Endothelial cell (in vitro differentiated cells): ENCODE measurements at regions not wholly inside any gene's neighbourhood (a gene's known extent, or its start where the extent isn't known, plus 50 kb on each side); places are given as distances from the start of the nearest gene placed in this dataset.

Experiments
- DNase-seq: peaks from one replicate; pipeline ENCODE4 v3.0.0; 2021; ENCODE audit warnings: low spot score
- H3K27ac Mint-ChIP-seq: one replicate; pipeline ENCODE4 v1.8.0; 2021; ENCODE audit warnings: mixed read lengths, inconsistent platforms; ENCODE audit not compliant: unreplicated experiment
- H3K27me3 Mint-ChIP-seq: one replicate; pipeline ENCODE4 v1.8.0; 2021; ENCODE audit warnings: mild to moderate bottlenecking, moderate library complexity, mixed read lengths, inconsistent platforms; ENCODE audit not compliant: unreplicated experiment
- H3K36me3 Mint-ChIP-seq: one replicate; pipeline ENCODE4 v1.8.0; 2021; ENCODE audit warnings: mild to moderate bottlenecking, low read depth, mixed read lengths, inconsistent platforms; ENCODE audit not compliant: unreplicated experiment
- H3K4me1 Mint-ChIP-seq: one replicate; pipeline ENCODE4 v1.8.0; 2021; ENCODE audit warnings: mild to moderate bottlenecking, mixed read lengths, inconsistent platforms; ENCODE audit not compliant: unreplicated experiment
- H3K4me3 Mint-ChIP-seq: one replicate; pipeline ENCODE4 v1.8.0; 2021; ENCODE audit warnings: mild to moderate bottlenecking, mixed read lengths, inconsistent platforms; ENCODE audit not compliant: unreplicated experiment
- H3K9me3 Mint-ChIP-seq: one replicate; pipeline ENCODE4 v1.8.0; 2021; ENCODE audit warnings: mixed read lengths, inconsistent platforms; ENCODE audit not compliant: unreplicated experiment
- CTCF ChIP-seq: fragments of 200-600 bp; sonication (generic); IDR thresholded peaks from one replicate; pipeline ENCODE4 v1.5.0; 2021; ENCODE audit warnings: antibody characterized with exemption; ENCODE audit not compliant: unreplicated experiment

- Mint-ChIP-seq H3K9me3 (no peaks in the 10 kb centered on the region), H3K27ac (no peak overlapping the region), H3K36me3 (no peaks in the 10 kb centered on the region), H3K4me3 (no peak overlapping the region), H3K4me1 (peaks cover 19% of the 10 kb centered on the region), H3K27me3 (no peaks in the 10 kb centered on the region)
- TF ChIP-seq CTCF = no peak
- no peak for DNase-seq
These were observed 64.4 kb upstream of the BMP2 start for GRCh38 chr20:6703047-6703446.

- no peaks in the 10 kb centered on the region for H3K27me3 Mint-ChIP-seq
- no peak overlapping the region for H3K27ac Mint-ChIP-seq
- H3K4me3 Mint-ChIP-seq = no peak overlapping the region
- peaks cover 24% of the 10 kb centered on the region for H3K4me1 Mint-ChIP-seq
- no peaks in the 10 kb centered on the region for H3K36me3 Mint-ChIP-seq
- no peak for TF ChIP-seq CTCF
- no peaks in the 10 kb centered on the region for H3K9me3 Mint-ChIP-seq
- no peak for DNase-seq
These were observed 65.3 kb upstream of the BMP2 start for GRCh38 chr20:6702144-6702543.

- TF ChIP-seq CTCF = no peak
- H3K4me1 Mint-ChIP-seq = peaks cover 25% of the 10 kb centered on the region
- peaks cover 4% of the 10 kb centered on the region for H3K36me3 Mint-ChIP-seq
- H3K4me3 Mint-ChIP-seq = no peak overlapping the region
- H3K9me3 Mint-ChIP-seq = no peaks in the 10 kb centered on the region
- no peak overlapping the region for H3K27ac Mint-ChIP-seq
- H3K27me3 Mint-ChIP-seq = no peaks in the 10 kb centered on the region
- DNase-seq = no peak
These were observed 66.7 kb upstream of the BMP2 start for GRCh38 chr20:6700563-6701329.

GRCh38 chr20:6699921-6700562 is 67.4 kb upstream of the BMP2 start:
- DNase-seq = no peak
- H3K36me3 Mint-ChIP-seq = peaks cover 4% of the 10 kb centered on the region
- no peaks in the 10 kb centered on the region for H3K9me3 Mint-ChIP-seq
- peaks cover 25% of the 10 kb centered on the region for H3K4me1 Mint-ChIP-seq
- no peak for TF ChIP-seq CTCF
- no peaks in the 10 kb centered on the region for H3K27me3 Mint-ChIP-seq
- H3K4me3 Mint-ChIP-seq = no peak overlapping the region
- H3K27ac Mint-ChIP-seq = no peak overlapping the region

- no peak overlapping the region for H3K4me3 Mint-ChIP-seq
These were observed 68.8 kb upstream of the BMP2 start for GRCh38 chr20:6698723-6699122.

More at GRCh38 chr20:6698723-6699122, 68.8 kb upstream of the BMP2 start:
- Mint-ChIP-seq H3K9me3 (no peaks in the 10 kb centered on the region), H3K27ac (no peak overlapping the region), H3K27me3 (peaks cover 1% of the 10 kb centered on the region), H3K36me3 (peaks cover 4% of the 10 kb centered on the region), H3K4me1 (peaks cover 25% of the 10 kb centered on the region)
- no peak for DNase-seq
- no peak for TF ChIP-seq CTCF
